Brain pericyte (primary cell): ENCODE measurements at regions not wholly inside any gene's neighbourhood (a gene's known extent, or its start where the extent isn't known, plus 50 kb on each side); places are given as distances from the start of the nearest gene placed in this dataset.
"Not testable (repeated sequence)": the region's sequence is repeated elsewhere in the genome, so short reads cannot be mapped to it uniquely, and the experiment has no call there.

Experiments
- DNase-seq: peaks from one replicate; pipeline ENCODE4 v3.0.0-alpha.2; 2012; ENCODE audit warnings: low read depth, low spot score

DNA sequence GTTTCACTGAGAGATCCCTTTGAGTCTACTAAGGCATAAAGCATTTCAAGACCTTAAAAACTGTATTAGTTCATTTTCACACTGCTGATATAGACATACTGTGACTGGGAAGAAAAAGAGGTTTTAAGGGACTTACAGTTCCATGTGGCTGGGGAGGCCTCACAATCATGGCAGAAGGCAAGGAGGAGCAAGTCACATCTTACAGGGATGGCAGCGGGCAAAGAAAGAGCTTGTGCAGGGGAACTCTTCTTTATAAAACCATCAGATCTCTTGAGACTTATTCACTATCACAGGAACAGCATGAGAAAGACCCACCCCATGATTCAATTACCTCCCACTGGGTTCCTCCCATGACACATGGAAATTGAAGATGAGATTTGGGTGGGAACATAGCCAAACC, 628.4 kb upstream of the GJE1 start:
- DNase-seq = not testable (repeated sequence)

DNA sequence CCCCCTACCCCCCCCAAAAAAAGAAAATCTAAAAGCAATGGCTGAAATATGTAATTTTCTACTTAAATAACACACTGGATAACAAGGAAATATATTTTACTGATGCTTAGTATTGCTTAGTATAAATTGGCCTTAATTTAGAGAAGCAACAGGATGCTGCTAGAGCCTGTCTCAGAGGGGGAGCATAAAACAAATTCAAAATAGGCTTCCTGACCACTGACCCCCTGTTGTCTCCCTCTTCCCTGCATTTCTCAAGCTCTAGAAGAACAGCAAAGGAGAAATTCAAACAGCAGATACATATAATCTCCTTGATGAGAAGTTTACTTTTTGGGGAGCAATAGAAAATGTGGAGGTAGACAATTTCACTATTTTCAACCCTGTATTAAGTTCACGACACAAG, 631.1 kb upstream of the GJE1 start:
- no peak for DNase-seq

DNA sequence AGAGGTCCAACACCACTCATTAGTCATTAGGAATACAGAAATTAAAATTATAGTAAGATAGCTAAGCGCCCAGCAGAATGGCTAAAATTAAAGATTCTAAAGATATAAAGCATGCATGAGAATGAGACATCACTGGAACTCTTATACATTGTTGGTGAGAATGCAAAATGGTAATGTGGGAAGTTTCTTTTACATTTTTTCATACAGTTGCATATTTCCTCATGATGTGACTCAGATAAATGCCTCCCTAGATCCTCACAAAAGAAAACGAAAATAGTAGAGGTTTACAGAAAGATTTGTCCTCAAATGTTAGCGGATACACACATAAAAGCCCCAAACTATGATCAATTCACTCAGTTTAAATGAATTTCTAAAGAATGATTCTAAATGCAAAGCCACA, 633.7 kb upstream of the GJE1 start:
- no peak for DNase-seq

DNA sequence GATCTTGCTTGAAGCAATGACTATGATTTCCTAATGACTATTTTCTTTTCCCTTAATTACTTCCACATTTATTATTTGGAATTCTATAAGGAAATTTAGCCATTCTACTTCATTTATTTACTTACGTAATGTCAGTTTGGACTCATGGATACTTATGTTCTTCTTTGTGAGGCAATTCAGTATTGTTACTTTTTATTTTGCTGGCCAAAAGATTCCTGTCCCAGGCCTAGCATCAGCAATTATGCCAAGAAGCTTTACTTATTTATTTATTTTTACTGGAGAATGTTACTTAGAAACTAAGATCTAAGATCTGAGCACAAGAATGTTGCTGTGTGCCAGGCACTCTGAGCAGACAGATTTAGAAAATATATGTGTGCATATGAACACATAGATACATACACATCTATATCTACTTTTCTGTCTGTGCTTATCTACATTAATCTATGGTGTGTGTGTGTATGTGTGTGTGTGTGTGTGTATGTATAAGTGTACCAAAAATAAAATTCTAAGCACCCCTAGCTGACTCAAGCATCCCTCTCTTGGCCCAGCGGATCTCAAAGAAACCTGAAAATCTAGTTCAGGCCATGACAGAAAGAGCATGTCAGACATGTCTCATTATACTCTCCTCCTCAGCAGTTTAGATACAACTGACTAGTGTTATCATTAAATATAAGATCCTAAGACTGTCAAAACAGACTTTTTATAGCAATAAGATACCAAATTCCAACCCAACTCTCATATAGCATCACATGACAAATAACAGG, 640.0 kb upstream of the GJE1 start:
- DNase-seq = no peak

DNA sequence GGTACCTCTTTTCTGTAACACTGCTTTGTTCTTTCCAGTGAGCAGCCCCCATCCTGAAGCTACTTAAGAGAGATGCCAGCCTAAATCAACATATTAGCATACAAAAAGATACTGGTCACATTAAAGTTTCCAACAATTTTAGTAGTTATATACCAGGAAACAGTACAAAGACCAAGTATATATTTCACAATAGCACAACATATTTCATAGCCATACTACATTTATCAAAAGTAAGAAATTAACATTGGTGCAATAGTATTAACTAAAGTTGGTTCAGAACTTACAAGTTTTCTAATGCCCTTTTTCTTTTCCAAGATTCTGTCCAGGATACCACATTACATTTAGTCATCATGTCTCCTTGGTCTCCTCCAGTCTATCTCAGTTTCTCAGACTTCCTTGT, 641.0 kb upstream of the GJE1 start:
- DNase-seq = no peak

DNA sequence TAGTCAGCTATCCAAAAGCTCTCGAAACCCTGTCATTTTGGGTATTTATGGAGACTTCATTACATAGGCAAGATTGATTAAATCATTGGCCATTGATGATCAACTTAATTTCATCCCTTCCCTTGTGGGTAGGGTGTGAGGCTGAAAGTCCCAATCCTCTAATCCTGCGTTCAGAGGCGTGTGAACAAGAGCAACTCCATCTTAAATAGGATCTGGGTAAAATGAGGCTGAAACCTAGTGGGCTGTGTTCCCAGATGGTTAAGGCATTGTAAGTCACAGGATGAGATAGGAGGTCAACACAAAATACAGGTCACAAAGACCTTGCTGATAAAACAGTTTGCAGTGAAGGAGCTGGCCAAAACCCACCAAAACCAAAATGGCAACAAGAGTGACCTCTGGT, 641.7 kb upstream of the GJE1 start:
- DNase-seq = no peak

GRCh38 chr6:141488488-141488887, 644.2 kb upstream of the GJE1 start:
- DNase-seq = no peak

- no peak for DNase-seq
Observed at GRCh38 chr6:141486942-141487341, 645.8 kb upstream of the GJE1 start.

GRCh38 chr6:141484711-141485110, 648.0 kb upstream of the GJE1 start:
- no peak for DNase-seq

GRCh38 chr6:141483598-141484061, 649.1 kb upstream of the GJE1 start:
- peak; percentile 33 for DNase-seq

GRCh38 chr6:141482796-141483597, 649.7 kb upstream of the GJE1 start:
- DNase-seq = no peak

DNA sequence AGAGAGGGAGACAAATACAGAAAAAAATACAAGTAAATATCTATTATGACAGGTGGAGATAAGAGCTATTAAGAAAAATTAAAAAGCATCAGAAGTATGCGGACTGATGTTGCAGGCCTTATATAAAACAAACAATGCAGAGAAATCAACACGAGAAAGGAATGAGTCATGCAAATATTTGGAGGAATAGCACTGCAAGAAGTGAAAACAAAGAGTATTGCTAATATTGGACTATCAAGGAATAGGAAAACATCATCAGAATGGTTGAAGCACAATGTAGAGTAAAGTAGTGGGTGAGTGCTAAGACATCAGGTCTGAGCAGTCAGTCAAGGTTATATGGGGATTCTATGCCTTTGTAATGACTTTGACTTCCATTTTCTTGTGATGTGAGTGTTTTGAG, 657.5 kb upstream of the GJE1 start:
- DNase-seq = no peak

- DNase-seq = no peak
Observed at GRCh38 chr6:141472162-141472928, 660.4 kb upstream of the GJE1 start.

- no peak for DNase-seq
Observed at GRCh38 chr6:141470810-141471209, 661.9 kb upstream of the GJE1 start.

GRCh38 chr6:141467881-141468280, 664.8 kb upstream of the GJE1 start:
- DNase-seq = no peak

DNA sequence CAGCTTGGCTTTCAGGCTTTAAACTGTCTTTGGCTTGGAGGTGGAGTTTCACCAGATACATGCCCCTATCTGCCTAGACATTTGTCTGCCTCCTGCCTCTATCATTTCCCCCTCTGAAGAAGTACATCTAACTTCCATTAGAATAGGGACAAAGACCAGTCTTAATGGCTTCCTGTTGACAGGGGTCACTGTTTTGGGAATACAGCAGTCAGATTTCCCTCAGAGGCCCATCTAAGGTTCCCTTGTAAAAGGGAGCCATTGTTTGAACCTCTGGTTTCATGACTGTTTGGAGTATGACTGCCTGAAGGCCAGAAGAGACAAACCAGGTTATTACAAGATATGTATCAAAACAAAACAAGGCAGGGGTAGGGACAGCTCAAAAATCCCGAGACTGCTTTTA, 665.7 kb upstream of the GJE1 start:
- no peak for DNase-seq

DNA sequence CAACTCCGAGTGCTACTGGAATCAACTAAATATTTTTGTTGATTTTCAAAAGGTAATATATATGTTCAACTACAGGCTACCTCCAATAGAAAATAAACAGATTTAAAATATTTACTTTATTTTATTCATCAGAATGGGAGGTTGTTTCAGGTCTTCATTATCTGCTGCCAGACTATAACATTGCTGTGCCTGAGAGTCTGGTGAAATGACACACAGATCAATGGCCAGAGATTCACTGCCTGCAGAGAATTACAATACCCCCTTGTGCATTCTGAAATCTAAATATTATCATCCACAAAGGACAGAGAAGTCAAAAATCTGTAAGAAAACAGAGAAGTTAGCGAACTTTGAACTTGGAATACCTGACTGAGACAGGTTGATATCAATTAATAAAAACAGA, 667.8 kb upstream of the GJE1 start:
- no peak for DNase-seq

- no peak for DNase-seq
Observed at GRCh38 chr6:141464490-141464889, 668.2 kb upstream of the GJE1 start.

- DNase-seq = no peak
Observed at GRCh38 chr6:141463237-141463977, 669.3 kb upstream of the GJE1 start.

- no peak for DNase-seq
Observed at GRCh38 chr6:141460743-141461484, 671.8 kb upstream of the GJE1 start.

- not testable (repeated sequence) for DNase-seq
Observed at GRCh38 chr6:141460245-141460644, 672.5 kb upstream of the GJE1 start.
